ENCODE measurements at regions not wholly inside any gene's neighbourhood (a gene's known extent, or its start where the extent isn't known, plus 50 kb on each side); places are given as distances from the start of the nearest gene placed in this dataset.
"Not testable (repeated sequence)": the region's sequence is repeated elsewhere in the genome, so short reads cannot be mapped to it uniquely, and the experiment has no call there.

DNA sequence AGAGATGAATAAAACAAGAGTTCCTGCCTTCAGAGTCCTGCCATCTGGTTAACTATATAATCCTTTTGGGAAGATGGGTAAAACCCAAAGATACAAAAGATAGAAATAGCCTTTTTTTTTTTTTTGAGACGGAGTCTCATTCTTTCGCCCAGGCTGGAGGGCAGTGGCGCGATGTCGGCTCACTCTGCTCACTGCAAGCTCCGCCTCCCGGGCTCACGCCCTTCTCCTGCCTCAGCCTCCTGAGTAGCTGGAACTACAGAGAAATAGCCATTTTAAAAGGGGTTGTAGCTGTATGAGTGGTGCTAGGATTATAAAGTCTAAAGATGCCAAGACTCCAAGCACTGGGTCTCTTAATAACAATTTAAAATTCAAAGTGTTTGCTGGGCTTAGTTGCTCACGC lies 97.2 kb downstream of the KDR start:
- no peak for DNase-seq (ENCODE audit: low read depth in 3 of 3)

DNA sequence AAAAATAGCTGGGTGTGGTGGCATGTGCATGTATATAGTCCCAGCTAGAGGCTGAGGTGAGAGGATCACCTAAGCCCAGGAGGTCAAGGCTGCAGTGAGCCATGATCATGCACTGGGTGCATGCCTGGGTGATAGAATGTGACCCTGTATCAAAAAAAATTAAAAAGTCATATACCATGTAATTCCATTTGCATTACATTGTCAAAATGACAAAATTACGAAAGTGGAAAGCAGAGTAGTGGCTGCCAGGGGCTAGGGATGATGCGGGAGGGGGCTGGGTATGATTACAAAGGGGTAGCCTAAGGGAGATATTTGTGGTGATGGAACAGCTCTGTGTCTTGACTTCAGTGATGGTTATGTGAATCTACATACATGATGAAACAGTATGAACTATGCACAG lies 97.8 kb downstream of the KDR start:
- no peak for DNase-seq (ENCODE audit: low read depth in 3 of 3)

DNA sequence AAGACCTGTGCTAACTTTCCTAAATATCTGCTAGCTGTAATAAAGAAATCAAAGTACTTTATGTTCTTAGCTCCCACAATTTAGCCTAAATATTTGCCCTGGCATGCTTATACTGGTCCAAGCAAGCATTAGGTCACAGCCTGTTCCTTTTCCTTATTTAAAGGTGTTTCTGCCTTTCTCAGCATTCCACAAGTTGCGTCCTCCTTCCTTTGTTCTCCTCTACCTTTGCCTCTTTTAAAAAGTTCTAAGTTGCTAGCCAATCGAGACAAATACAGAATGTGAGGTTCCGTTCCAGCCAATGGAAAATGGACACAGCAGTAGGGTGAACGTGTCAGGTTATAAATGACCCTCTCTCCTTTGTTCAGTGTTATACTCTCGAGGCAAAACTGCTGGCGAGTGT lies 99.9 kb downstream of the KDR start:
- not testable (repeated sequence) for DNase-seq (ENCODE audit: low read depth in 3 of 3)

DNA sequence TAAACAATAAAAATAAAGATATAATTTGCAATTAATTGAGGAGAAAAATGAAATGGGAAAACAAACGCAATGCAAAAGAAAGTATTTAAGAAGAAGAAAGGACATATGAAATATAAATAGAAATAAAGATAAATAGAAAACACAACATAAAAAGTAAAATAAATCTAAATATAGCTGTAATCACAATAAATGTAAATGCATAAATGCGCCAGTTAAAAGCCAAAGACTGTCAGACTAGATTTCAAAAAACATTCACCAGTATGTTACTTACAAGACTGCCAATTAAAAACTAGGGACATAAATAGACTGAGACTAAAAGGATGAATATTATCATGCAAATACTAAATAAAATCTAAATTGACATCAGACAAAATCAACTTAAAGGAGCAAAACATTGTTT lies 102.4 kb downstream of the KDR start:
- no peak for DNase-seq (ENCODE audit: low read depth in 3 of 3)

DNA sequence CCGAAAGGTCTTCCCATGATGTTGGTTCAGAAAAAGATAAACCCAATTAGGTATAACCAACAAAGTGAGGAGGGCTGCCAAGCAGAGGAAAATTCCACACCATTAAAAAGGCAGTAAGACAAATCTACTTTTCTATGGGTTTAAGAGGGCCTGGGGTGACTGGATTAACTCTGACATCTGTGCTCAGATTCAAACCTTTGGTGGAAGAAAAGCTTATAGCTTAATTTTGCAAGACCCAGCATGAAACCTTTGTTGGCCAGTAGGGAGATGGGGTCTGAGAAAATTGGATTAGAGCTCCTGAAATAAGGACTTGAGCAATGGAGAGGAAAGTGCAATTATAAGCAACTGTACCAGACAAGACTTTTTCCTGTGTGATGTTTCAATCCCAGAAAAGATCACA lies 104.2 kb downstream of the KDR start:
- DNase-seq (ENCODE audit: low read depth in 3 of 3): no peak

DNA sequence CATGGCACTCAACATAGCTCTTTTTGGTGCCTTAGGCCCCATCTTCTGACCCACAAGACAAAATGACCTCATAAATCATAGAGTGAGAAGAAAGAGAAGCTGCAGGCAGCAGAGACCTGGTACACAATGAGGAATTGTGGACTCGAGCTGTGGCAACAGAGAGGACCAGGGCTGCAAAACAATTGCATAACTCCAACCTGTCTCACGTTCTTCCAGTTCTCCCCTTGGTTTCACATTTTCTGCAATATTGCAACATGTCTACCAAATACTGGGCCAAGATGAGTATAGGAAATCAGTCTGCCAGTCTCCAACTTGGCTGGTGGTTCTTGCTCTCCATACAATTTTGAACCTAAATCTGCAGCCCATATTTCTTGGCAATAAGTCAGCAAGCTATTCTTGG lies 105.3 kb downstream of the KDR start:
- no peak for DNase-seq (ENCODE audit: low read depth in 3 of 3)

DNA sequence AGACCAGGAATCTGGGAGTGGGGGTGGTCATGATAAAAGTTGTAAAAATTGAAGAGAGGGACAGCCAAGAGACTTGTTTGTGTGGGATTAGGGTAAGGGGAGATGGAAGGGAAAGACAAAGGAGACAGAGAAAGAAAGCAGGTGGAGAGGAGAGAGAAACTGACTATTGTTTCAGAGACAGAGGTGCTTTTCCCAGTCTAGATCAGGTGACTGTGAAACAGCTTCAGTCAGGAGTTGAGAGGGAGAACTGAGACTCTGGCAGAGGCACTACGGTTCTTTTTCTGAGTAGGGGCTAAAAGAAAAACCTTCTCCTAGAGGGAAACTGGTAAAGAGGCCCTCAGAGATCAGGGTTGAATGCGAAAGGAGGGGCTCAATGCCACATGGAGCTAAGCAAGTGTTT lies 106.4 kb downstream of the KDR start:
- DNase-seq (ENCODE audit: low read depth in 3 of 3): no peak

DNA sequence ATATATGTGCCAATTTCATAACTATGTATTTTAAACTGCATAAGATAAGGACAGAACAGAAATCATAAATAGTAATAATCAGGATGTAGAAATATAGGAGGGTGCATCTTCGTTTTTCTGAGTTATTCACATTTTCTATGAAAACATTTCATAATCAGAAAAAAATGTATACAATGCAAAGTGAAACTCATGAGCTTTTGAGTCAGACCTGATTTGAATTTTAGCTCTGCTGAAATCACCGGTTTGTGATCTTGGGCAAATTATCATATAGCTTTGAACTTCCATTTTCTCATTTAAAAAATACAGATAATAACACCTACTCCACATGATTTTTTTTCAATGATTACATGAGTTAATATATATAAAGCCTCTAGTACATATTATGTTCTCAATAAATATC lies 106.9 kb downstream of the KDR start:
- DNase-seq (ENCODE audit: low read depth in 3 of 3): no peak

DNA sequence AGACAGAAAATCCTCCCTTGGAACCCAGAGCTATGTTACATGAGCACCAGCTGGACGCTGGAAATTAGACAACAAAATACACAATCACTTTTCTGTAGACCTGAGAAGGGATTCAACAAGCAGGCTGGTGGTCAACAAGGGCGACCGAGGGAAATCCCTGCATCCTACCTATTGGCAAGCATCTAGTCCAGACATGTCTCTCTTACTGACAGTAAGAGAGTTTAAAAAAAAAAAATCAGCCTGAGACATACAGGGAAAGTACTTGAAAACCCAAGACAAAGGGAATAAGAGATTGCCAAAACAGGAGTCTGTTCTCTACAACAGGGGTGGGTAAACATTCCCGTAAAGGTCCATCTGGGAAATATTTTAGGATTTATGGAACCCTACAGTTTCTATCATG lies 108.0 kb downstream of the KDR start:
- DNase-seq (ENCODE audit: low read depth in 3 of 3): no peak

DNA sequence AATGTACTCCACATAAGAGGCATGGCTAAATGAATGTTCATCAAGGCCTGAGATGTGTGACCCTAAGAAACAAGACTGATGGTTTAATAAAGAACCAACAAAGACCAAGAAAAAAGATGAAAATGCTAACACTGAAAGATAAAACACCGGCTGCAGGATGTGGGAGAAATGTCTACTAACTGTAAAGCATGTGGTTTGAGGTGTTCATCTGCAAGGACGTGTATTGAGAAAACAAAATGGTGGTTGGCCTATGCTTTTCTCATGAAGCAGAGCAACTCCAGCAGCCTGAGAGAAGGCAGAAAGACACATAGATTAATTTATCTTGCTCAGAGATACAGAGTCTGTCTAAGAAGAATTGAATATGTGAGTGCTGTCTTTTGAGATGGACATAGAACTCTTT lies 109.3 kb downstream of the KDR start:
- DNase-seq (ENCODE audit: low read depth in 3 of 3): no peak

DNA sequence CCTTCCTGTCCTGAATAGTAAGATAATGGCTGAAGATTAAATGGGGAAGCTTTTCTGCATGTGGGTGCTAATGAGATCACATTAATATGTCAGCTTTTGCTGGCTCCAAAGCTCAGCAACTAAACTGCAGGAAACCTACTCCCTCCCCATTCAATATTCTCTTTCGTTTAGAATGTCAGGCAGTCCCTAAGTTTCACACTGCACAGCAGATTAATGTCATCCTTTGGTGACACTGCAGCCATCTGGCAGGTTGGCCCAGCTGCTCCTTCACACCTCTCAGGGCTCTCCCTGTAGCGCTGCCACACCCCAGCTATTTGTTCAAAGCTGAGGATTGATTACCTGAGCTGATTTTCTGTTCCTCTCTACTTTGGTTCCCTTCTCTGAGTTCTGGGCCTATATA lies 110.5 kb downstream of the KDR start:
- DNase-seq (ENCODE audit: low read depth in 3 of 3): no peak

DNA sequence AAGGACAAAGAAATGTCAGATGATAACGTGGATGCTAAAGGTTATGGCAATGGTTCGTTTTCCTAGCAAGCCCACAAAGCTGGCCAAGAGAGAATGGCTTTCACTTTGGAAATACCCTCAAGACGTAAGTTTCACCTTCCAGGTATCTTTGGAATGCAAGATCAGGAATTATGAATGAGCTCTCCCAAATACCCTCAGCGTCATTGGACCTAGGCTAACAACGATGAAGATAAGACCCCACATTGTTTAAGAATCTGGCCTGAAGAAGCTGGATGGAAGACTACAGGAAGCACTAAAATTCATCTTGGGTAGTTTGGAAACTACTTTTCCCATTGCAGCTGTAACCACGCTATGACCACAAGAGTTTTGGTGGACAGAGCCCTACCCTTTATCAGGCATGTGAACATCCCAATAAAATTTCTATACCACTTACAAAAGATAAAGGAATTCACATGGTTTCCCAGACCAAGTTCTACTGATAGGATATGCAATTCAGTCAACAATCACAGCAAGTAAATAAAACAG lies 111.9 kb downstream of the KDR start:
- no peak for DNase-seq (ENCODE audit: low read depth in 3 of 3)

DNA sequence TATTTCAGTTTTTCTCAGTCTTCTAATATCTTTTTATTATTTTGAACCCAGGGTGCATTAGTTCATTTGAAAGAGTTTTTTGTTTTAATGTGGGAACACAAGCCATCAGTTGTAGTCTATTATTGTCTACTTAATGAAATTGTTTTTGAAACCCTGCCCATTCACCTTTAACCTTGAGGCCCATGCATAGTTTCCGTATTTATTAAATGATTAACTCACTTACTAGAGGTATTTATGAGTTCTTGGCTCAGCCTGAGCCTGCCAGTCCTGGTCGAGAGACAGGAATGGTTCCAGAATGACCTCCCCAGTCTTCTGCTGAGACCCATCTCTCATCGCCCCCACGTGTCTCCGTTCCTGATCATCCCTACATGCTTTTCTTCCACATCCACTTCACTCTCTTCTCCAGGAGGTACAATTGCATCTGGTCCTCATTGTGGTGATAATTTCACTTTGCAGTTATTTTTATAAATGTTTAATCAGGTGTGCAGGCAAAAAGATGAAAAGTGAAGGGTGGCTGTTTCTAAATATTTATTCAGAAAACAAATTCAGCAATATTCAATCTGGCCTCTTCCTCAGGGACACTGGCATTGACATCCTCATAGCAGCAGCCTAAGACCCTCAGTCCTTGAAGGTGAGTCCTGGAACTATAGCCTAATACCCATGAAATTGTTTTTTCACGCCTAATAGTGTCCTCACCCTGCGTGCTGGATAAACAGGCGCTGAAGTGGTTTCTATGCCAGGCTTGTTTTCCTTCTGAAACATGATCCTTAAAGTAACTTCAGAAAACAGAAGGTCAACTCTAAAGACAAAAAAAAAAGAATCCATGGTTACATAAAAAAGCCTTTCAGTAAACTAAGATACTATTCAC lies 112.8 kb downstream of the KDR start:
- DNase-seq (ENCODE audit: low read depth in 3 of 3): no peak

DNA sequence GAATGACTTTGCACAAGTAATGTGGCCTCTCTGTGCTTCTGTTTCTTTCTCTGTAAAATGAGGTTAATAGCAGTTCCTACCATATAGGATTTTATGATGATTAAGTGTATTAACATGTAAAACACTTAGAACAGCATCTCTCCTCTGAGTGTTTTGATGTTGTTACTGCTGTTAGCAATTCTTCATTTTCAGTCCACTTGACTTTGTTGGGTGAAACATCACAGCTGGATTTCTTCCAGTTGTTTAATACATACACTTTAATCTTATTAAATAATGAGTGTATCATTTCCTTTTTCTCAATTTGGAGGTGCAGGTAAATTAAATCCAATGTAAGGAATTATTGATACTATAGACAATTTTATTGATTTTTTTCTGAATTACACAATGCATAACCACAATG lies 113.6 kb downstream of the KDR start:
- no peak for DNase-seq (ENCODE audit: low read depth in 3 of 3)

DNA sequence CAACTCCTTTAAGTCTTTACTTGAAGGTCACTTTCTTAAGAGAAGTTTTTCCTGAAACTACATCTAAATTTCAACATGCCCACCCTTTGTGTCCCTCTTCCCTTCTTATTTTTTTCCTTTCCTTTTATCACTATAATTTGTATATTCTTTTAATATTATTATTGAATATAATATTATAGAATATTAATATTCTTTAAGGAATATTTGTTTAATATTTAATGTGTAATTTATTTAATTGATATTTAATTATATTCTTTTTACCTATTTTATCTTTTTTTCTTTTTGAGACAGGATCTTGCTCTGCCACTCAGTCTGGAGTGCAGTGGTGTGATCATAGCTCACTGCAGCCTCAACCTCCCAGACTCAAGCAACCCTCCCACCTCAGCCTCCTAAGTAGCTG lies 114.8 kb downstream of the KDR start:
- DNase-seq (ENCODE audit: low read depth in 3 of 3): no peak

DNA sequence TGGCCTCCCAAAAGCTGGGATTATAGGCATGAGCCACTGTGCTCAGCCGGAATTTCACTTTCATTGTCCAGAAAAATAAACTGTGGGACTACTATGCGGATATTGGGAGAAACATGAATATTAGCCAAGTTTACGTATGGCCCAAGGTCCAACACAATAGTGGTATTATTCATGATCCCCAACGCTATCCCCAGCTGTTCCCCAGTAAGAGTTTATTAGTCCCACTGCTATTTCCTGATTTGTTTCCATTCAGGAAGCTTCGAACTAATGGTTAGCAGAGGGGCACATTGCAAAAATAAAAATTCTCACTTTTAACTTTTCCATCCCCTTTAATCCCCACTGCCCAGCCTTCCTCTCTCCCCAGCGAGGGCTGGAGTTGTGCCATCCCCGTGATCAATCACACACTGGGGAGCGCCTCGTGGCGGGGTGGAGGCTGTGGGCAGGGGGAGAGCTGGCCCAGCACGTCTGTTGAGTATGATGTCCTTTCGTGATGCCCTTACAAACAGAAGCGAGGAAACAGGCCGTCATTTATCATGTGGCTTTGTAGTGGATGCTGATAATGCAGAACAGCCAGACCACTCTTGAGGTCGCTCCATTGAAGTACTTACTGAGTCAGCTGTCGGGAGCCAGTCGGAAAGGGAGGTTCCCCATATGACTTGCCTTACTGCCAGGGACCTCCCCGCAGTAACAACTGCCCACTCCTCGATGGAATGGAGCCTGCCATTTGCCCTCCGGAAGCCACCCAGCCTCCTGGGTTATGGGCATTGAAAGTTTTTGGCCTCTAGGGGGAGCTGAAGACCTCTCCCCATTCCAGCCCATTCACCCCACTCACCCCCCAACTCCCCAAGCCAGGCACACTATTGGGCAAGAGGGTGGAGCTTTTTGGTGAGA lies 117.0 kb downstream of the KDR start:
- DNase-seq (ENCODE audit: low read depth in 3 of 3): no peak

DNA sequence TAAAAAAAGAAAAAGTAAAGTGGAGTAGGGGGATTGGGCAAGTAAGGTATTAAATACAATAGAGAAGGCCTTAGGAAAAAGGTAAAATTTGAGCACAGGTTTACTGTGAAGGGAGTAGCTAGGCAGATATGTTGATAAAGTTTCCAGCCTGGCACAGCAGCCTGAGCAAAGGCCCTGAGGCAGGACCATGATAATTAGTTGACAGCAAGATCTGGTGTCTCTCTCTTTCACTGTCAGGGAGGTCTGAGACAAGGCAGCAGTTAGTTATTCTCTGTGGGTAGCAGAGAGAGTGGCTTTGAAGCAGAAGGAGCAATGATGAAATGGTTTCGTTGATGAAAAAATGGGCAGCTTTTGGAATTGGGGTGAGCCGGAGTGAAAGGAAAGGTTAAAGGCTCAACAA lies 119.5 kb downstream of the KDR start:
- no peak for DNase-seq (ENCODE audit: low read depth in 3 of 3)

DNA sequence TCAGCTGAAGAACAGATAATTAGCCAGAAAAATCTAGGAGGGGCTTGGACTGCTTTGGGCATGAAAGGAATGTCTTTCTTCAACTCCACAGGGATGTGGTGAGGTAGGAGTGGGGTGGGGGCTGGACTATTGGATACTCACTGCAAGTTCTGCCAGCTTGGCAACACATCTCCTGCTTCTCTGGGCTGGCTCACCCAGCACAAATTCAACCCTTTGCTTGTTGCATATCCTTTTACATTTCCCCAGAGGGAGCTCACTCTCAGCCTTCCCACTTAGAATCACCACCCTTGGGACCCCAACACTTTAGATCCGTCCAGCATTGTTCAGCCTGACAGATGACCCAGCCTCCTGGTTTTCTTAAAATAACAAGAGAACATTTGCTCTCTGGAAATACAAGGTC lies 120.6 kb downstream of the KDR start:
- no peak for DNase-seq (ENCODE audit: low read depth in 3 of 3)

DNA sequence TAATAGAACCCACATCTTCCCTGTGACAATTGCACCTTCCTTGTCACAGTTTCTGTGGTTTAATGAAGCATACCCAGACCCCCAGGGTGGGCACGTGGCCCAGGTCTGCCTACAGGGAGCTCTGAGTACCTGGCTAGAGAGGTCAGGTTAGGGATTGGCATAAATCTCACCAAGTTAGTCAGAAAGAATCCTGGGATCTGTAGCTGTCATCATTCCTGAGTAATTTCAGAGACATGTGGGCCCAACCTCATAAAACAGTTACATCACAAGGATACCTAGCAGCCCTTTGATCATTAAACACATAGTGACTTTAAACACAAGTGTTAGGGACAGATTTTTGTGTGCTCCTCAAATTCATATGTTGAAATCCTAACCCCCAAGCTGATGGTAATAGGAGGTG lies 123.0 kb downstream of the KDR start:
- no peak for DNase-seq (ENCODE audit: low read depth in 3 of 3)

DNA sequence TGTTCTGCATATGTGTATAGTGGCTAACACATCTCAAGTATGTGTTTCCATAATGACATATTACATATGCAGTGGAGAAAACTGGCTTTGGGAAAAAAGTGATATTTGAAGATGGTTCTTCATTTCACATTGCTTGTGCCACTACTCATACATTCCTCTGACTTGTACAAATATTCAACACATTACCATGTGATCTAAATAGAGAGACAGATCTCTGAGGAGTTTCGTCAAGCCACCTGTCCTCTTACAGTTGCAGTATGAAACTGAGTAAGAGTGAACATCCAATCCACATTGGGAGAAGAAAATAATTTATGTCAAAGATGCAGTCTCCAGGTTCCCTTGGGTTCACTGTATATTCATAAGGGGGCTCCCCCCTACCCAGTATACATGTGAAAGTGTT lies 123.9 kb downstream of the KDR start:
- no peak for DNase-seq (ENCODE audit: low read depth in 3 of 3)

DNA sequence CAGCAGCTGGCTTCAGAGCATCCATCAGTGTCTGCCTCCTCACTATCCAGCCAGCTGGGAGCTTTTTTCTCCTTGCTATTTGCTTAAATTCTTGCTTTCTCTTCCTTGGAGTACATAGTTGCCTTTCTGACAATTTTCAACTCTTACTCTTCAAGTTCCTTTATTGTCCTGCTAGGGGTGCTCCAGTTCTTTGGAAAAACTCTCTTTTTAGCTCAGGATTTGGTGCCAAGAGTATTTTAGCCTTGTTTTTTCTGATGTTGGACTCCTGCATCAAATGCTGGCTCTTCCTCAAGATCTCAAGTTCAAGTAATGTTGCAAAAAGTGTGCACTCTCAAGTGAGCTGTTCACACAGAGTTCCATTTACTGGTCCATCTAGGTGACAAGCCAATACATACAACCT lies 126.4 kb downstream of the KDR start:
- DNase-seq (ENCODE audit: low read depth in 3 of 3): no peak

DNA sequence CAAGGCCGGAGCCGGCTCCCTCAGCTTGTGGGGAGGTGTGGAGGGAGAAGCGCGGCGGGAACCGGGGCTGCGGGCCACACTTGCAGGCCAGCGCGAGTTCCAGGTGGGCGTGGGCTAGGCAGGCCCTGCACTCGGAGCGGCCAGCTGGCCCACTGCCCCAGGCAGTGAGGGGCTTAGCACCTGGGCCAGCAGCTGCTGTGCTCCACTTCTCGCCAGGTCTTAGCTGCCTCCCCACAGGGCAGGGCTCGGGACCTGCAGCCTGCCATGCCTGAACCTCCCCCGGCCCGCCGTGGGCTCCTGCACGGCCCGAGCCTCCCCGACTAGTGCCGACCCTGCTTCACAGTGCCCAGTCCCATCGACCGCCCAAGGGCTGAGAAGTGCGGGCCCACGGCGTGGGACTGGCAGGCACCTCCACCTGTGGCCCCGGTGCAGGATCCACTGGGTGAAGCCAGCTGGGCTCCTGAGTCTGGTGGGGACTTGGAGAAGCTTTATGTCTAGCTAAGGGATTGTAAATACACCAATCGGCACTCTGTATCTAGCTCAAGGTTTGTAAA lies 131.8 kb downstream of the KDR start:
- DNase-seq (ENCODE audit: low read depth in 3 of 3): not testable (repeated sequence)

DNA sequence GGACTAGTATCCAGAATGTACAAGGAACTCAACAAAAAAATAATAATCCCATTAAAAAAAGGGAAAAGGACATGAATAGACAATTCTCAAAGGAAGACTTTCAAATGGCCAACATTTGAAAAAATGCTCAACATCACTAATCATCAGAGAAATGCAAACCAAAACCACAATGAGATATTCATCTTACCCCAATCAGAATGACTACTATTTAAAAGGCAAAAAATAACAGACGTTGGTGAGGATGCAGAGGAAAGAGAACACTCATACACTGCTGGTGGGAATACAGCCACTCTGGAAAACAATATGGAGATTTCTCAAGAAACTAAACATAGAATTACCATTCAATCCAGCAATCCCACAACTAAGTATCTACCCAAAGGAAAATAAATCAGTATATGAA lies 133.1 kb downstream of the KDR start:
- DNase-seq (ENCODE audit: low read depth in 3 of 3): no peak
